ENCODE measurements at regions not wholly inside any gene's neighbourhood (a gene's known extent, or its start where the extent isn't known, plus 50 kb on each side); places are given as distances from the start of the nearest gene placed in this dataset.

- no peak for TF ChIP-seq CTCF (IDR thresholded peaks at IDR 0.05)
- TF ChIP-seq POLR2A (IDR thresholded peaks at IDR 0.05): no peak
Observed at GRCh38 chr12:118498171-118498570, 121.8 kb downstream of the SUDS3 start.
